HEK293 (cell line): ENCODE measurements at regions not wholly inside any gene's neighbourhood (a gene's known extent, or its start where the extent isn't known, plus 50 kb on each side); places are given as distances from the start of the nearest gene placed in this dataset.

Experiments used
- CTCF ChIA-PET: fragments of 350-600 bp; formaldehyde crosslinking; extraction: SDS; loops from one replicate; lab custom pipeline; 2021; ENCODE audit warnings: antibody characterized with exemption; lab: Yijun Ruan, JAX
- POLR2A ChIA-PET: fragments of 300-600 bp; formaldehyde crosslinking; extraction: SDS; loops from one replicate; lab custom pipeline; 2020; ENCODE audit warnings: antibody characterized with exemption, inconsistent platforms; lab: Yijun Ruan, JAX
- H3K27ac ChIP-seq: fragments of 200-500 bp; sonication (Bioruptor generic); 2 replicates; pipeline ENCODE4 v1.5.1; 2014; ENCODE audit warnings: low read depth, low read length, control low read depth, inconsistent platforms; ENCODE audit errors: extremely low read depth
- H3K36me3 ChIP-seq, 2 experiments: fragments of 200-500 bp in 1 of 2; sonication (Bioruptor generic) in 1 of 2; 1 replicate in 1 of 2; 2 replicates in 1 of 2; pipeline ENCODE4 v1.5.1; 2014 to 2017; ENCODE audit warnings: inconsistent platforms in 2 of 2, low read length in 2 of 2; ENCODE audit not compliant: control insufficient read depth in 2 of 2, insufficient read depth in 1 of 2
- H3K4me1 ChIP-seq: fragments of 200-500 bp; sonication (Bioruptor generic); 2 replicates; pipeline ENCODE4 v1.5.1; 2014; ENCODE audit warnings: mild to moderate bottlenecking, low read length, inconsistent platforms; ENCODE audit not compliant: control insufficient read depth, insufficient read depth
- H3K4me3 ChIP-seq: 2 replicates; pipeline ENCODE4 v1.5.1; 2011; ENCODE audit warnings: low read depth, mild to moderate bottlenecking, control low read depth, low read length, moderate library complexity
- H3K9me3 ChIP-seq: fragments of 200-500 bp; sonication (Bioruptor generic); 2 replicates; pipeline ENCODE4 v1.5.1; 2014; ENCODE audit warnings: low read depth, low read length, inconsistent platforms; ENCODE audit not compliant: control insufficient read depth, insufficient read depth
- MYNN ChIP-seq: fragments of 450-650 bp; formaldehyde crosslinking; IDR thresholded peaks from 2 replicates; pipeline ENCODE4 v1.5.1; 2016; ENCODE audit warnings: missing biosample characterization, missing genetic modification characterization, borderline replicate concordance
- PRDM6 ChIP-seq: fragments of 450-650 bp; formaldehyde crosslinking; IDR thresholded peaks from 2 replicates; pipeline ENCODE4 v1.5.1; 2017; ENCODE audit warnings: missing biosample characterization, missing genetic modification characterization
- SCRT2 ChIP-seq: fragments of 450-650 bp; formaldehyde crosslinking; IDR thresholded peaks from 2 replicates; pipeline ENCODE4 v1.5.1; 2016; ENCODE audit warnings: missing biosample characterization, missing genetic modification characterization
- SP7 ChIP-seq: fragments of 450-650 bp; formaldehyde crosslinking; IDR thresholded peaks from 2 replicates; pipeline ENCODE4 v1.5.1; 2016; ENCODE audit warnings: missing biosample characterization, missing genetic modification characterization
- TSHZ1 ChIP-seq: fragments of 450-650 bp; formaldehyde crosslinking; IDR thresholded peaks from 2 replicates; pipeline ENCODE4 v1.5.1; 2016; ENCODE audit warnings: missing biosample characterization, missing genetic modification characterization, borderline replicate concordance
- ZNF114 ChIP-seq: fragments of 450-650 bp; formaldehyde crosslinking; IDR thresholded peaks from 2 replicates; pipeline ENCODE4 v1.5.0; 2017; ENCODE audit warnings: missing biosample characterization, missing genetic modification characterization
- ZNF23 ChIP-seq: fragments of 450-650 bp; formaldehyde crosslinking; IDR thresholded peaks from 2 replicates; pipeline ENCODE4 v1.5.1; 2016; ENCODE audit warnings: missing biosample characterization, missing genetic modification characterization, borderline replicate concordance
- ZNF248 ChIP-seq: fragments of 450-650 bp; formaldehyde crosslinking; IDR thresholded peaks from 2 replicates; pipeline ENCODE4 v1.5.1; 2017; ENCODE audit warnings: missing biosample characterization, missing genetic modification characterization
- ZNF26 ChIP-seq: fragments of 450-650 bp; formaldehyde crosslinking; IDR thresholded peaks from 2 replicates; pipeline ENCODE4 v1.5.1; 2016; ENCODE audit warnings: missing biosample characterization, missing genetic modification characterization
- ZNF311 ChIP-seq: fragments of 450-650 bp; formaldehyde crosslinking; IDR thresholded peaks from 2 replicates; pipeline ENCODE4 v1.5.1; 2017; ENCODE audit warnings: missing biosample characterization, missing genetic modification characterization, borderline replicate concordance
- ZNF394 ChIP-seq: fragments of 450-650 bp; formaldehyde crosslinking; IDR thresholded peaks from 2 replicates; pipeline ENCODE4 v1.5.1; 2016; ENCODE audit warnings: missing biosample characterization, missing genetic modification characterization, mild to moderate bottlenecking, moderate library complexity, borderline replicate concordance
- ZNF48 ChIP-seq: fragments of 450-650 bp; formaldehyde crosslinking; IDR thresholded peaks from 2 replicates; pipeline ENCODE4 v1.5.1; 2016; ENCODE audit warnings: missing biosample characterization, missing genetic modification characterization
- ZNF488 ChIP-seq: fragments of 450-650 bp; formaldehyde crosslinking; IDR thresholded peaks from 2 replicates; pipeline ENCODE4 v1.5.1; 2016; ENCODE audit warnings: missing biosample characterization, missing genetic modification characterization
- ZNF513 ChIP-seq: fragments of 450-650 bp; IDR thresholded peaks from 2 replicates; pipeline ENCODE4 v1.5.1; 2018; ENCODE audit warnings: missing biosample characterization, missing genetic modification characterization
- ZNF529 ChIP-seq: fragments of 450-650 bp; formaldehyde crosslinking; IDR thresholded peaks from 2 replicates; pipeline ENCODE4 v1.5.1; 2017; ENCODE audit warnings: missing genetic modification characterization, missing biosample characterization; ENCODE audit not compliant: insufficient replicate concordance
- ZNF555 ChIP-seq: fragments of 450-650 bp; formaldehyde crosslinking; conservative IDR thresholded peaks from 2 replicates; pipeline ENCODE4 v1.5.1; 2017; ENCODE audit warnings: missing biosample characterization, mild to moderate bottlenecking, missing genetic modification characterization, inconsistent platforms
- ZNF561 ChIP-seq: fragments of 450-650 bp; IDR thresholded peaks from 2 replicates; pipeline ENCODE4 v1.5.1; 2018; ENCODE audit warnings: missing biosample characterization, missing genetic modification characterization, borderline replicate concordance
- ZNF621 ChIP-seq: fragments of 450-650 bp; formaldehyde crosslinking; IDR thresholded peaks from 2 replicates; pipeline ENCODE4 v1.5.1; 2017; ENCODE audit warnings: missing biosample characterization, missing genetic modification characterization
- ZNF623 ChIP-seq: fragments of 450-650 bp; formaldehyde crosslinking; IDR thresholded peaks from 2 replicates; pipeline ENCODE4 v1.5.1; 2016; ENCODE audit warnings: missing biosample characterization, missing genetic modification characterization
- ZNF658 ChIP-seq: fragments of 450-650 bp; formaldehyde crosslinking; IDR thresholded peaks from 2 replicates; pipeline ENCODE4; 2016; ENCODE audit warnings: missing biosample characterization, missing genetic modification characterization
- ZNF777 ChIP-seq: fragments of 450-650 bp; formaldehyde crosslinking; IDR thresholded peaks from 2 replicates; pipeline ENCODE4 v1.5.1; 2017; ENCODE audit warnings: missing biosample characterization, missing genetic modification characterization, borderline replicate concordance

GRCh38 chr1:87942165-87942564 is 613.5 kb downstream of the LMO4 start (continued):
- TF ChIP-seq TSHZ1 (tag by site-specific recombination) (no peak), ZNF26 (tag by site-specific recombination) (no peak), ZNF488 (tag by site-specific recombination) (no peak), ZNF394 (tag by site-specific recombination) (no peak), MYNN (tag by site-specific recombination) (no peak), ZNF513 (tag by site-specific recombination) (no peak)

- Histone ChIP-seq H3K4me3 (no peak overlapping the region), H3K4me1 (no peaks in the 10 kb centered on the region), H3K27ac (no peak overlapping the region), H3K9me3 (no peaks in the 10 kb centered on the region), H3K36me3 (no peaks in the 10 kb centered on the region)
- ChIA-PET POLR2A (no interaction called here), CTCF (no interaction called here)
- TF ChIP-seq ZNF114 (tag by site-specific recombination) (no peak), ZNF23 (tag by site-specific recombination) (no peak), ZNF248 (tag by site-specific recombination) (no peak), SCRT2 (tag by site-specific recombination) (no peak)
- TF ChIP-seq, all 188 proteins: peak for 0
These were observed 621.0 kb downstream of the LMO4 start for GRCh38 chr1:87949711-87950110.

- H3K27ac ChIP-seq, result no peak overlapping the region
- no peaks in the 10 kb centered on the region for H3K36me3 ChIP-seq
- H3K9me3 ChIP-seq, result no peaks in the 10 kb centered on the region
- ChIA-PET CTCF (no interaction called here), POLR2A (no interaction called here)
- no peaks in the 10 kb centered on the region for H3K4me1 ChIP-seq
- H3K4me3 ChIP-seq, result no peak overlapping the region
- TF ChIP-seq ZNF777 (tag by site-specific recombination), result no peak
- no peak for TF ChIP-seq ZNF555
- TF ChIP-seq ZNF48 (tag by site-specific recombination), result no peak
- no peak for TF ChIP-seq ZNF621
- no peak for TF ChIP-seq ZNF529 (tag by site-specific recombination)
- no peak for TF ChIP-seq ZNF623
- no peak for TF ChIP-seq ZNF561 (tag by site-specific recombination)
- TF ChIP-seq ZNF658 (tag by site-specific recombination), result no peak
- no peak for TF ChIP-seq SP7 (tag by site-specific recombination)
- no peak for TF ChIP-seq ZNF311 (tag by site-specific recombination)
- TF ChIP-seq PRDM6, result no peak
These were observed 621.7 kb downstream of the LMO4 start for GRCh38 chr1:87950369-87950768.
